BLaER1 (cell line): ENCODE measurements at regions not wholly inside any gene's neighbourhood (a gene's known extent, or its start where the extent isn't known, plus 50 kb on each side); places are given as distances from the start of the nearest gene placed in this dataset.
A peak's percentile ranks its signal among the peaks of the same experiment; 100 is the strongest.

Experiments used
- H3K27ac ChIP-seq: shearing (Covaris generic); formaldehyde crosslinking; 2 replicates; pipeline ENCODE4 v1.8.1; 2022
- H3K27me3 ChIP-seq: shearing (Covaris generic); formaldehyde crosslinking; 2 replicates; pipeline ENCODE4 v1.8.1; 2022
- H3K36me3 ChIP-seq: shearing (Covaris generic); formaldehyde crosslinking; 2 replicates; pipeline ENCODE4 v1.8.1; 2022
- H3K4me1 ChIP-seq: shearing (Covaris generic); formaldehyde crosslinking; 2 replicates; pipeline ENCODE4 v1.8.1; 2022
- H3K4me2 ChIP-seq: shearing (Covaris generic); formaldehyde crosslinking; 2 replicates; pipeline ENCODE4 v1.8.1; 2022
- H3K4me3 ChIP-seq: shearing (Covaris generic); formaldehyde crosslinking; 2 replicates; pipeline ENCODE4 v1.8.1; 2022
- H3K9ac ChIP-seq: shearing (Covaris generic); formaldehyde crosslinking; 2 replicates; pipeline ENCODE4 v1.8.1; 2022
- H3K9me3 ChIP-seq: shearing (Covaris generic); formaldehyde crosslinking; 2 replicates; pipeline ENCODE4 v1.8.1; 2022
- H4K20me1 ChIP-seq: shearing (Covaris generic); formaldehyde crosslinking; 2 replicates; pipeline ENCODE4 v1.8.1; 2022
- Cebpa-rat ChIP-seq: shearing (Covaris generic); IDR thresholded peaks from 2 replicates; pipeline ENCODE4 v1.8.1; 2022

- Histone ChIP-seq H3K4me2 (peak overlapping the region; percentile 82), H3K4me1 (peaks cover 66% of the 10 kb centered on the region)
Observed at GRCh38 chr13:21970172-21970571, 299.3 kb downstream of the FGF9 start.

GRCh38 chr13:21970918-21971317, 300.0 kb downstream of the FGF9 start:
- Histone ChIP-seq H3K36me3 (no peaks in the 10 kb centered on the region), H3K4me1 (peaks cover 59% of the 10 kb centered on the region), H3K4me3 (no peak overlapping the region), H4K20me1 (no peaks in the 10 kb centered on the region), H3K27me3 (no peaks in the 10 kb centered on the region), H3K9me3 (no peaks in the 10 kb centered on the region), H3K4me2 (peak overlapping the region; percentile 82), H3K27ac (peak overlapping the region; percentile 61; the same call in 1 of the 2 replicates), H3K9ac (no peak overlapping the region)
- TF ChIP-seq Cebpa-rat, result no peak

More at GRCh38 chr13:21970172-21970571, 299.3 kb downstream of the FGF9 start:
- H3K9me3 ChIP-seq, result no peaks in the 10 kb centered on the region
- H3K27me3 ChIP-seq, result no peaks in the 10 kb centered on the region
- H3K36me3 ChIP-seq, result no peaks in the 10 kb centered on the region
- peak overlapping the region; percentile 61 for H3K27ac ChIP-seq
- H3K9ac ChIP-seq, result no peak overlapping the region
- no peaks in the 10 kb centered on the region for H4K20me1 ChIP-seq
- no peak for TF ChIP-seq Cebpa-rat
- no peak overlapping the region for H3K4me3 ChIP-seq

- peak overlapping the region; percentile 61; the same call in 1 of the 2 replicates for H3K27ac ChIP-seq
- no peaks in the 10 kb centered on the region for H3K9me3 ChIP-seq
- H3K4me3 ChIP-seq, result no peak overlapping the region
- H3K27me3 ChIP-seq, result no peaks in the 10 kb centered on the region
- no peak for TF ChIP-seq Cebpa-rat
- H3K4me2 ChIP-seq, result no peak overlapping the region
- no peak overlapping the region for H3K9ac ChIP-seq
- H3K36me3 ChIP-seq, result no peaks in the 10 kb centered on the region
- peaks cover 49% of the 10 kb centered on the region for H3K4me1 ChIP-seq
- H4K20me1 ChIP-seq, result no peaks in the 10 kb centered on the region
Observed at GRCh38 chr13:21971662-21972621, 301.1 kb downstream of the FGF9 start.

- no peak for TF ChIP-seq Cebpa-rat
- Histone ChIP-seq H3K27me3 (no peaks in the 10 kb centered on the region), H3K4me1 (peaks cover 45% of the 10 kb centered on the region), H3K4me2 (no peak overlapping the region), H3K9ac (no peak overlapping the region), H4K20me1 (no peaks in the 10 kb centered on the region), H3K27ac (no peak overlapping the region), H3K4me3 (no peak overlapping the region), H3K36me3 (no peaks in the 10 kb centered on the region), H3K9me3 (no peaks in the 10 kb centered on the region)
Observed at GRCh38 chr13:21973437-21974125, 302.7 kb downstream of the FGF9 start.

- Histone ChIP-seq H3K9ac (no peak overlapping the region), H3K9me3 (no peaks in the 10 kb centered on the region), H4K20me1 (no peaks in the 10 kb centered on the region), H3K4me1 (peaks cover 36% of the 10 kb centered on the region), H3K27me3 (no peaks in the 10 kb centered on the region), H3K4me2 (no peak overlapping the region), H3K27ac (peak overlapping the region; percentile 4; the same call in 1 of the 2 replicates), H3K4me3 (no peak overlapping the region), H3K36me3 (no peaks in the 10 kb centered on the region)
- TF ChIP-seq Cebpa-rat, result no peak
Observed at GRCh38 chr13:21974741-21975140, 303.9 kb downstream of the FGF9 start.

GRCh38 chr13:21976159-21976558, 305.3 kb downstream of the FGF9 start:
- H3K9me3 ChIP-seq, result no peaks in the 10 kb centered on the region
- no peaks in the 10 kb centered on the region for H4K20me1 ChIP-seq
- H3K27ac ChIP-seq, result no peak overlapping the region
- no peak overlapping the region for H3K4me2 ChIP-seq
- no peaks in the 10 kb centered on the region for H3K27me3 ChIP-seq
- H3K4me1 ChIP-seq, result peaks cover 31% of the 10 kb centered on the region
- no peak for TF ChIP-seq Cebpa-rat
- H3K9ac ChIP-seq, result no peak overlapping the region
- no peak overlapping the region for H3K4me3 ChIP-seq
- H3K36me3 ChIP-seq, result no peaks in the 10 kb centered on the region

- no peak for TF ChIP-seq Cebpa-rat
- Histone ChIP-seq H3K4me2 (no peak overlapping the region), H3K27me3 (no peaks in the 10 kb centered on the region), H3K9me3 (no peaks in the 10 kb centered on the region), H4K20me1 (no peaks in the 10 kb centered on the region), H3K9ac (no peak overlapping the region), H3K27ac (no peak overlapping the region), H3K36me3 (no peaks in the 10 kb centered on the region), H3K4me1 (peaks cover 29% of the 10 kb centered on the region), H3K4me3 (no peak overlapping the region)
Observed at GRCh38 chr13:21979161-21979806, 308.4 kb downstream of the FGF9 start.

- no peak overlapping the region for H3K4me3 ChIP-seq
- no peaks in the 10 kb centered on the region for H3K27me3 ChIP-seq
- H3K9me3 ChIP-seq, result no peaks in the 10 kb centered on the region
- H4K20me1 ChIP-seq, result no peaks in the 10 kb centered on the region
- TF ChIP-seq Cebpa-rat, result no peak
- H3K36me3 ChIP-seq, result no peaks in the 10 kb centered on the region
- H3K9ac ChIP-seq, result no peak overlapping the region
- H3K4me2 ChIP-seq, result no peak overlapping the region
- H3K4me1 ChIP-seq, result peaks cover 28% of the 10 kb centered on the region
- no peak overlapping the region for H3K27ac ChIP-seq
Observed at GRCh38 chr13:21980049-21980448, 309.2 kb downstream of the FGF9 start.

- no peak overlapping the region for H3K9ac ChIP-seq
- H4K20me1 ChIP-seq, result no peaks in the 10 kb centered on the region
- H3K4me3 ChIP-seq, result no peak overlapping the region
- H3K36me3 ChIP-seq, result no peaks in the 10 kb centered on the region
- no peak for TF ChIP-seq Cebpa-rat
- H3K27ac ChIP-seq, result no peak overlapping the region
- peaks cover 45% of the 10 kb centered on the region for H3K4me1 ChIP-seq
- no peaks in the 10 kb centered on the region for H3K9me3 ChIP-seq
- no peak overlapping the region for H3K4me2 ChIP-seq
- no peaks in the 10 kb centered on the region for H3K27me3 ChIP-seq
Observed at GRCh38 chr13:21984156-21984555, 313.3 kb downstream of the FGF9 start.

- peak overlapping the region; percentile 66 for H3K27ac ChIP-seq
- H3K9ac ChIP-seq, result no peak overlapping the region; the same call in 1 of the 2 replicates
- TF ChIP-seq Cebpa-rat, result no peak
- H3K4me1 ChIP-seq, result peaks cover 37% of the 10 kb centered on the region
- no peaks in the 10 kb centered on the region for H4K20me1 ChIP-seq
- H3K9me3 ChIP-seq, result no peaks in the 10 kb centered on the region
- no peaks in the 10 kb centered on the region for H3K36me3 ChIP-seq
- H3K4me3 ChIP-seq, result no peak overlapping the region
- H3K4me2 ChIP-seq, result peak overlapping the region; percentile 88
- H3K27me3 ChIP-seq, result no peaks in the 10 kb centered on the region
Observed at GRCh38 chr13:21986602-21987001, 315.7 kb downstream of the FGF9 start.
